OCI-LY3 (cell line): ENCODE measurements at regions not wholly inside any gene's neighbourhood (a gene's known extent, or its start where the extent isn't known, plus 50 kb on each side); places are given as distances from the start of the nearest gene placed in this dataset.

Source experiments
- H2AFZ ChIP-seq: fragments of 200-600, 300-600 bp; shearing (Covaris generic); 2 replicates; pipeline ENCODE4 v1.6.0; 2014; ENCODE audit warnings: antibody characterized with exemption, low read depth, low read length
- H3K27ac ChIP-seq: fragments of 200-600, 300-600 bp; sonication (generic); 2 replicates; pipeline ENCODE4 v1.5.1; 2014; ENCODE audit warnings: mild to moderate bottlenecking, low read length, moderate library complexity, mixed read lengths
- H3K27me3 ChIP-seq: fragments of 200-600, 300-600 bp; sonication (generic); 2 replicates; pipeline ENCODE4 v1.6.1; 2014; ENCODE audit warnings: low read depth, low read length, mixed read lengths
- H3K36me3 ChIP-seq: fragments of 200-600, 300-600 bp; sonication (generic); replicated peaks from 2 replicates; pipeline ENCODE3; 2014; ENCODE audit warnings: low read depth, low read length, mixed read lengths
- H3K4me1 ChIP-seq: fragments of 300-600, 200-600 bp; sonication (generic); 2 replicates; pipeline ENCODE4 v1.6.1; 2014; ENCODE audit warnings: low read length, mixed read lengths
- H3K4me2 ChIP-seq: fragments of 200-600, 300-600 bp; sonication (generic); 2 replicates; pipeline ENCODE4 v1.6.1; 2014; ENCODE audit warnings: low read length, mixed read lengths
- H3K4me3 ChIP-seq: fragments of 300-600, 200-600 bp; sonication (generic); 2 replicates; pipeline ENCODE4 v1.5.1; 2014; ENCODE audit warnings: antibody characterized with exemption, mild to moderate bottlenecking, low read length, moderate library complexity
- H3K79me2 ChIP-seq: fragments of 300-600, 200-600 bp; shearing (Covaris generic); 2 replicates; pipeline ENCODE4 v1.6.1; 2014; ENCODE audit warnings: mild to moderate bottlenecking, low read length, mixed read lengths
- H3K9ac ChIP-seq: fragments of 300-600, 200-600 bp; shearing (Covaris generic); 2 replicates; pipeline ENCODE4 v1.6.0; 2014; ENCODE audit warnings: mild to moderate bottlenecking, low read length, moderate library complexity
- H3K9me3 ChIP-seq: fragments of 200-600, 300-600 bp; shearing (Covaris generic); 2 replicates; pipeline ENCODE4 v1.6.1; 2014; ENCODE audit warnings: low read length, mixed read lengths; ENCODE audit not compliant: insufficient read depth
- H4K20me1 ChIP-seq: fragments of 200-600, 300-600 bp; sonication (generic); 2 replicates; pipeline ENCODE4 v1.6.1; 2016; ENCODE audit warnings: low read length, mixed read lengths; ENCODE audit not compliant: insufficient read depth
- CTCF ChIP-seq: fragments of 200-600, 300-600 bp; sonication (generic); IDR thresholded peaks from 2 replicates; pipeline ENCODE4 v1.5.1; 2014; ENCODE audit warnings: antibody characterized with exemption, low read length, low read depth
- EZH2phosphoT487 ChIP-seq: fragments of 200-600 bp; shearing (Covaris generic); IDR thresholded peaks from 2 replicates; pipeline ENCODE4 v1.6.1; 2018; ENCODE audit warnings: antibody characterized with exemption, mixed run types, low read depth

- Histone ChIP-seq H3K27ac (no peak overlapping the region), H2AFZ (no peak overlapping the region), H3K9ac (no peak overlapping the region), H3K79me2 (no peaks in the 10 kb centered on the region), H3K36me3 (no peaks in the 10 kb centered on the region), H3K4me1 (peaks cover 18% of the 10 kb centered on the region), H3K4me2 (no peak overlapping the region), H4K20me1 (no peaks in the 10 kb centered on the region), H3K9me3 (no peaks in the 10 kb centered on the region), H3K4me3 (no peak overlapping the region), H3K27me3 (peaks cover 4% of the 10 kb centered on the region; the same call in 1 of the 2 replicates)
- no peak for TF ChIP-seq EZH2phosphoT487
- no peak for TF ChIP-seq CTCF
Measured at GRCh38 chr12:125376422-125376821, 311.2 kb downstream of the AACS start.

GRCh38 chr12:125377093-125377492 is 311.9 kb downstream of the AACS start:
- Histone ChIP-seq H3K4me3 (no peak overlapping the region), H3K36me3 (no peaks in the 10 kb centered on the region), H4K20me1 (no peaks in the 10 kb centered on the region), H3K9me3 (no peaks in the 10 kb centered on the region), H3K27ac (no peak overlapping the region), H3K9ac (no peak overlapping the region), H3K79me2 (no peaks in the 10 kb centered on the region), H3K27me3 (peaks cover 4% of the 10 kb centered on the region; the same call in 1 of the 2 replicates), H2AFZ (no peak overlapping the region), H3K4me2 (no peak overlapping the region), H3K4me1 (peaks cover 12% of the 10 kb centered on the region)
- no peak for TF ChIP-seq EZH2phosphoT487
- TF ChIP-seq CTCF: no peak

GRCh38 chr12:125381373-125381772 is 316.1 kb downstream of the AACS start:
- H3K79me2 ChIP-seq: no peaks in the 10 kb centered on the region
- H2AFZ ChIP-seq: no peak overlapping the region
- peaks cover 8% of the 10 kb centered on the region for H3K4me1 ChIP-seq
- H3K27me3 ChIP-seq: no peaks in the 10 kb centered on the region
- H3K4me2 ChIP-seq: no peak overlapping the region
- TF ChIP-seq EZH2phosphoT487: no peak
- TF ChIP-seq CTCF: no peak
- H3K9ac ChIP-seq: no peak overlapping the region
- H3K4me3 ChIP-seq: no peak overlapping the region
- no peak overlapping the region for H3K27ac ChIP-seq
- H3K36me3 ChIP-seq: no peaks in the 10 kb centered on the region
- H4K20me1 ChIP-seq: no peaks in the 10 kb centered on the region
- H3K9me3 ChIP-seq: no peaks in the 10 kb centered on the region

GRCh38 chr12:125382926-125383325 is 317.7 kb downstream of the AACS start:
- no peaks in the 10 kb centered on the region for H3K27me3 ChIP-seq
- no peak overlapping the region for H3K9ac ChIP-seq
- TF ChIP-seq EZH2phosphoT487 (no peak), CTCF (no peak)
- no peak overlapping the region for H2AFZ ChIP-seq
- H3K79me2 ChIP-seq: no peaks in the 10 kb centered on the region
- no peak overlapping the region for H3K4me2 ChIP-seq
- no peak overlapping the region for H3K4me3 ChIP-seq
- H3K4me1 ChIP-seq: peaks cover 8% of the 10 kb centered on the region
- no peaks in the 10 kb centered on the region for H4K20me1 ChIP-seq
- H3K27ac ChIP-seq: no peak overlapping the region
- H3K9me3 ChIP-seq: no peaks in the 10 kb centered on the region
- H3K36me3 ChIP-seq: no peaks in the 10 kb centered on the region
